ENCODE measurements at regions not wholly inside any gene's neighbourhood (a gene's known extent, or its start where the extent isn't known, plus 50 kb on each side); places are given as distances from the start of the nearest gene placed in this dataset.

- TF ChIP-seq TAF1 (IDR thresholded peaks at IDR 0.05; ENCODE audit: low read depth, low read length) (no peak), POLR2A (IDR thresholded peaks at IDR 0.05; ENCODE audit: low read depth, low read length) (no peak), PAX5 (IDR thresholded peaks at IDR 0.05; ENCODE audit: insufficient read depth, low read length, severe bottlenecking) (no peak)
Measured at GRCh38 chr5:68071282-68071632, 144.3 kb upstream of the PIK3R1 start.
